ENCODE measurements at regions not wholly inside any gene's neighbourhood (a gene's known extent, or its start where the extent isn't known, plus 50 kb on each side); places are given as distances from the start of the nearest gene placed in this dataset.

GRCh38 chr4:13240066-13240465, 244.1 kb downstream of the RAB28 start:
- no peak for TF ChIP-seq CTCF (IDR thresholded peaks at IDR 0.05; ENCODE audit: low read depth, low read length)
- no peak overlapping the region for H3K4me3 ChIP-seq (ENCODE audit: low read depth, low read length)

- no peak for TF ChIP-seq CTCF (IDR thresholded peaks at IDR 0.05; ENCODE audit: low read depth, low read length)
- no peak overlapping the region for H3K4me3 ChIP-seq (ENCODE audit: low read depth, low read length)
Observed at GRCh38 chr4:13238936-13239335, 245.2 kb downstream of the RAB28 start.

- no peak overlapping the region for H3K4me3 ChIP-seq (ENCODE audit: low read depth, low read length)
- no peak for TF ChIP-seq CTCF (IDR thresholded peaks at IDR 0.05; ENCODE audit: low read depth, low read length)
Observed at GRCh38 chr4:13236485-13236884, 247.7 kb downstream of the RAB28 start.

GRCh38 chr4:13233755-13234154, 250.4 kb downstream of the RAB28 start:
- TF ChIP-seq CTCF (IDR thresholded peaks at IDR 0.05; ENCODE audit: low read depth, low read length) = no peak
- no peak overlapping the region for H3K4me3 ChIP-seq (ENCODE audit: low read depth, low read length)

GRCh38 chr4:13219971-13220370, 264.2 kb downstream of the RAB28 start:
- TF ChIP-seq CTCF (IDR thresholded peaks at IDR 0.05; ENCODE audit: low read depth, low read length) = no peak
- no peak overlapping the region for H3K4me3 ChIP-seq (ENCODE audit: low read depth, low read length)

- H3K4me3 ChIP-seq (ENCODE audit: low read depth, low read length) = no peak overlapping the region
- no peak for TF ChIP-seq CTCF (IDR thresholded peaks at IDR 0.05; ENCODE audit: low read depth, low read length)
Observed at GRCh38 chr4:13218326-13218958, 265.7 kb downstream of the RAB28 start.

- TF ChIP-seq CTCF (IDR thresholded peaks at IDR 0.05; ENCODE audit: low read depth, low read length) = no peak
- H3K4me3 ChIP-seq (ENCODE audit: low read depth, low read length) = no peak overlapping the region
Observed at GRCh38 chr4:13215560-13215959, 268.6 kb downstream of the RAB28 start.
